ENCODE measurements at regions not wholly inside any gene's neighbourhood (a gene's known extent, or its start where the extent isn't known, plus 50 kb on each side); places are given as distances from the start of the nearest gene placed in this dataset.

DNA sequence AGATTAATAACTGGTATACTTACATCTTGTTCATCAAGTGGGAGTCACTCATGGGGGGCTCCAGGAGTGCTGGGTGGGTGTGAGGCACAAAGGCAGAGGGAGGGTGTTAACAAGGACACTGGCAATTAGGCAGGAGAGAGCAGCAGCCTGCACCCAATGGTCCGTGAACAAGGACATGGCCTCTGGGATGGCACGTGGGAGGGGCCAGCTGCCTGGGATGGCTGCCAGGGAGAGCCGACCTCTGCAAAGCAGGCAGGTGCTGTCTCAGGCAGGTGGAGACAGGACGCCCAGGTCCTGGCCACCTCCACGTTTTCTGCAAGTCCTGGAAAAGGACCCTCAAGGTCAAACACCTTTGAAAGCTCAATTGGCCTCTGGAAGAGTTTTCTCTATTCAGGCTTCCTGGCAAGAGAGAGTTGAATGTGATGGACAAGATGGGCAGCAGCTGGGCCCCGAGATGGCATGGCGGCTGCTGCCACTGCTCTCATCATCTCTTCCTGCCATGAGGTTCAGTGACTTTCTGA, 257.1 kb downstream of the BUD13 start:
- Histone ChIP-seq H3K27me3 (ENCODE audit: control insufficient read depth, insufficient read depth, low read length) (no peaks in the 10 kb centered on the region), H3K36me3 (ENCODE audit: control insufficient read depth, insufficient read depth, low read length) (no peaks in the 10 kb centered on the region), H3K4me3 (ENCODE audit: low read depth, low read length) (no peak overlapping the region), H3K4me1 (ENCODE audit: control insufficient read depth, insufficient read depth, low read length) (peaks cover 6% of the 10 kb centered on the region), H3K9ac (ENCODE audit: low read depth, low read length) (no peak overlapping the region), H3K9me3 (ENCODE audit: control insufficient read depth, insufficient read depth, low read length) (no peaks in the 10 kb centered on the region)

DNA sequence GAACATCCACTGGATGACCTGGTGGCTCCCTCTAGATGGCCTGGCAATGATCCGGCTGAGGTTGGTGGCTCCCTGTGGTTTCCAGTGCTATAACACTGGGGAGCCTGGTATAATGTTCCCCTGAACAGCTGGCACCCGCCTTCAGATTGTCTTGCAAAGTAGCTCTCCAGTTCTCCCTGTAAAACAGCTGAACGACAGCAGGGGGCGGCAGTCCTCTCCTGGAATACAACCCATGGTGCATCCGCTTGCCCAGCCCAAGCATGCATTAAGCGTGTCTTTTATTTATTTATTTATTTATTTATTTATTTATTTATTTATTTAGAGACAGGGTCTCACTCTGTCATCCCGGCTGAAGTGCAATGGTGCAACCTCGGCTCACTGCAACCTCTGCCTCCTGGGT, 258.9 kb downstream of the BUD13 start:
- Histone ChIP-seq H3K4me3 (ENCODE audit: low read depth, low read length) (no peak overlapping the region), H3K4me1 (ENCODE audit: control insufficient read depth, insufficient read depth, low read length) (peaks cover 7% of the 10 kb centered on the region), H3K9me3 (ENCODE audit: control insufficient read depth, insufficient read depth, low read length) (no peaks in the 10 kb centered on the region), H3K27me3 (ENCODE audit: control insufficient read depth, insufficient read depth, low read length) (no peaks in the 10 kb centered on the region), H3K9ac (ENCODE audit: low read depth, low read length) (no peak overlapping the region), H3K36me3 (ENCODE audit: control insufficient read depth, insufficient read depth, low read length) (no peaks in the 10 kb centered on the region)

DNA sequence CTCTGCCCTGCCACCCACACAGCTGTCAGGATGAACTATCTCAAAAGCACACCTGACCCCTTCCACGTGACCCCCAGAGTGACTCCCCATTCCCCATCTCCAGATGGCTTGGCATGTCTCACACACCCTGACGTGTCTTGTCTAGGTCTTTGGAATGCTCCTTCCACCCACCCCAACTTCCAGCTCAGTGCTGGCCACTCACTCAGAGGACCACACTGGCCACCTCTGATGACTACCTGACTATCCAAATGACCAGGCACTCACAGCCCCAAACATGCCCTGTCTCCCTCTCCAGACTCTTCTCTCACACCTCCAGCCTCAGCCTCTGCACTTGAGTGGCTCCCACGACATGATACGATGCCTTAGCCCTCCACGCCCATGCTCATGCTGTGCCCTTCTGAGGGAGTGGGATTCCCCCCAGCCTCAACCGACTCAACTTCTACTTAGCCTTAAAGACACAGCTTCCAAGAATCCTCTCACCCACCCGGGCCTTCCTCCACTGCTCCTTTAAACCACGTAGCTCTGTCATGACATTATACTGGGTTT, 259.4 kb downstream of the BUD13 start:
- Histone ChIP-seq H3K9ac (ENCODE audit: low read depth, low read length) (no peak overlapping the region), H3K36me3 (ENCODE audit: control insufficient read depth, insufficient read depth, low read length) (no peaks in the 10 kb centered on the region), H3K4me3 (ENCODE audit: low read depth, low read length) (no peak overlapping the region), H3K27me3 (ENCODE audit: control insufficient read depth, insufficient read depth, low read length) (peaks cover 2% of the 10 kb centered on the region), H3K9me3 (ENCODE audit: control insufficient read depth, insufficient read depth, low read length) (no peaks in the 10 kb centered on the region), H3K4me1 (ENCODE audit: control insufficient read depth, insufficient read depth, low read length) (peaks cover 7% of the 10 kb centered on the region)

DNA sequence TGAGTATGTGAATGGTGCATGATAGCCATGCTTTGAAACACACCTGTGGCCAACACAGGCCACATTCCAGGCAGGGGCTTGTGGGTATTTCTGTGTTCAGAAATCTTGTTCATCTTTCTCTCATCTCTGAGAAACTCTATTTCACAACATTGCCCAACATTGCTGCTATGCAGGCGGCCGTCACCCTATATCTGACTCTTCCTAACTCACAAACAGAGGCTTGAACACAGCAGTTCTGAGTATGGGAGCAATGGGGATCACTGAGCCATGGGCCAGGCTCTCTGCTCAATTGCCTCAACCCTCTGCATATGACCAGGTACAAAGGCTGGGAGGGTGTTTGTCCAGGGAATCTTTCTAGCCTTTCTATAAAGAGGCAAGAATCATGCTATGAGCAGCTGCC, 259.9 kb downstream of the BUD13 start:
- no peaks in the 10 kb centered on the region for H3K36me3 ChIP-seq (ENCODE audit: control insufficient read depth, insufficient read depth, low read length)
- H3K4me3 ChIP-seq (ENCODE audit: low read depth, low read length) = no peak overlapping the region
- H3K9ac ChIP-seq (ENCODE audit: low read depth, low read length) = no peak overlapping the region
- no peaks in the 10 kb centered on the region for H3K9me3 ChIP-seq (ENCODE audit: control insufficient read depth, insufficient read depth, low read length)
- peaks cover 7% of the 10 kb centered on the region for H3K4me1 ChIP-seq (ENCODE audit: control insufficient read depth, insufficient read depth, low read length)
- peaks cover 4% of the 10 kb centered on the region for H3K27me3 ChIP-seq (ENCODE audit: control insufficient read depth, insufficient read depth, low read length)

DNA sequence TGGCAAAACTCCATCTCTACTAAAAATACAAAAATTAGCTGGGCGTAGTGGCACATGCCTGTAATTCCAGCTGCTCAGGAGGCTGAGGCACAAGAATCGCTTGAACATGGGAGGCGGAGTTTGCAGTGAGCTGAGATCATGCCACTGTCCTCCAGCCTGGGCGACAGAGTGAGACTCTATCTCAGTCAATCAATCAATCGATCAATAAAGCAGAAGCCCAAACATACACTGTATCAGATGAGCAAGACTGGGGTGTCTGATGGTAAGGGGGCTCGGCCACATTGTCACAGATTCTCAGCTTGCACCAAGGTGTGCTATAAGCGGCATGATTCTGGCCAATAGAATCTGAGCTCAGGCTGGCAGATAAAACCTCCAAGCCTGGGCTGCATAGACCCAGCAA, 261.1 kb downstream of the BUD13 start:
- no peak overlapping the region for H3K4me3 ChIP-seq (ENCODE audit: low read depth, low read length)
- H3K27me3 ChIP-seq (ENCODE audit: control insufficient read depth, insufficient read depth, low read length) = peaks cover 4% of the 10 kb centered on the region
- H3K4me1 ChIP-seq (ENCODE audit: control insufficient read depth, insufficient read depth, low read length) = peaks cover 7% of the 10 kb centered on the region
- H3K9ac ChIP-seq (ENCODE audit: low read depth, low read length) = no peak overlapping the region
- H3K36me3 ChIP-seq (ENCODE audit: control insufficient read depth, insufficient read depth, low read length) = no peaks in the 10 kb centered on the region
- no peaks in the 10 kb centered on the region for H3K9me3 ChIP-seq (ENCODE audit: control insufficient read depth, insufficient read depth, low read length)

DNA sequence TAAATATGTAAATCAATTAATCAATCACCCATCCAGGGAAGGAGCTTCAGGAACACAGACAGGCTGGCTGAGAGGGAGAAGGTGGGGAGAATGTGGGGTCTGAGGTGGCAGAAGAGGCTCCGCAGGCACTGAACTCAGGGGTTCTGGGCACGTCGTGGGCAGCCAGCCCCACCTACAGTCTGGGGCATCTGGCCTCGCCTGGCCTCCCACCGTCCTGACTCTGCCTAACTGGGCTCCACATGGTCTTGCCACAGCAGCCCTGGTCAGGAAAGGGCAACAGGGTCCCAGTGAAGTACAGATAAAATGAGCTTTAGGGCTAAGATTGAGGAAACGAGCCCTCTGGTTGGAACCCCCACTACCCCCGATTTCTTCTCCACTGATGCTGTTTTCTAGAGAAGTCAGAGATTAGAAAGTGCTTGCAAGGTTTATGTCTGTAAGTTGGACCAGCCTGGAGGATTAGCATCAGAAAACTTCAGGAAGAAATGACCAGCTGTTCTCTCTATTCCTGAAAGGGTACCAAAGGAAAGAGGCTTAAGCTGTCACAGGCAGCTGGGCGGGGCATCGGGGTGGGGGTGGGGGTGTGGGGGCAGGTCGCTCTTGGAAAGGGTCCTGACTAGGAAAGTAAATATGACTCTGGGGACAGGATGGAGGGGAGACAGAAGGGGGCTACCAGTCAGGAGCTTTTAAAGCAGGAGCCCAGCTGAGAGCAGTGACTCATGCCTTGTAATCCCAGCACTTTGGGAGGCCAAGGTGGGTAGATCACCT, 261.7 kb downstream of the BUD13 start:
- H3K4me1 ChIP-seq (ENCODE audit: control insufficient read depth, insufficient read depth, low read length) = peaks cover 7% of the 10 kb centered on the region
- no peak overlapping the region for H3K4me3 ChIP-seq (ENCODE audit: low read depth, low read length)
- no peaks in the 10 kb centered on the region for H3K36me3 ChIP-seq (ENCODE audit: control insufficient read depth, insufficient read depth, low read length)
- no peak overlapping the region for H3K9ac ChIP-seq (ENCODE audit: low read depth, low read length)
- H3K27me3 ChIP-seq (ENCODE audit: control insufficient read depth, insufficient read depth, low read length) = peaks cover 4% of the 10 kb centered on the region
- no peaks in the 10 kb centered on the region for H3K9me3 ChIP-seq (ENCODE audit: control insufficient read depth, insufficient read depth, low read length)

DNA sequence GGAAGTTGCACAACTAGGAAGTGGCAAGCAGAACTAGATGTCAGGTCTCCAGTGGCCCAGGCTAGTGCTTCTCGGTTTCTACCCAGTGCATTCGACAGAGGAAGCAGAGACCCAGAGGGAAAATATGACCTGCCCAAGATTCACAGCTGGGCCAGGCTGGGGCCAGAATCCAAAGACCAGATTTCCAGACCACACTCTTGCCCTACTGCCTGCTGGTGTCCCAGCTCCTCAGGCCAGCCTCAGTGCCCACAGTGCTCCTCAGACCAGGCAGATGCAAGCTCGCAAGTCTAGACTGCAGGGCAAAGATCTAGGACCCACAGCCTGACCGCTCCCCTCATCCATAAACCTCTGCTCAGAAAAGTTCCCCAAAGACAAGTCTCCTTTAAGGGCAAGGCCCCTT, 262.6 kb downstream of the BUD13 start:
- no peaks in the 10 kb centered on the region for H3K36me3 ChIP-seq (ENCODE audit: control insufficient read depth, insufficient read depth, low read length)
- H3K9me3 ChIP-seq (ENCODE audit: control insufficient read depth, insufficient read depth, low read length) = no peaks in the 10 kb centered on the region
- peaks cover 4% of the 10 kb centered on the region for H3K27me3 ChIP-seq (ENCODE audit: control insufficient read depth, insufficient read depth, low read length)
- peaks cover 7% of the 10 kb centered on the region for H3K4me1 ChIP-seq (ENCODE audit: control insufficient read depth, insufficient read depth, low read length)
- H3K9ac ChIP-seq (ENCODE audit: low read depth, low read length) = no peak overlapping the region
- no peak overlapping the region for H3K4me3 ChIP-seq (ENCODE audit: low read depth, low read length)

DNA sequence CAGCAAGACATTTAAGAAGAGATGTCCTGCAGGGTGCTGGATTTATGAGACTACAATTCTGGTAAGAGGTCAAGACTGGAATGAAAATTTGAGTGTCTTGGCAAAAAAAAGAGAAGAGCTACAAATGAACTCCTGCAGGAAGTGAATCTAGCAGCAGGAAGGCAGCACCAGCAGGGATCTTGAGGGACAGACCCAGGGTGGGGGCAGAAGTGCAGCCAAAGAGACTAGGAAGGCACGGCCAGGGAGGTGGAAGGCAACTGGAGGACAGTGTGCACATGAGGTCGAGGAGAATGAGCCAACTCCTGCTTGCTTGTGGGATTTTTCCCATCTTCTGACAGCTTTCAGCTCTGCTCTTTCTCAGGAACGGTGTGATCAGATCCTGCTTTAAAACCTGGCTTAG, 263.2 kb downstream of the BUD13 start:
- Histone ChIP-seq H3K9me3 (ENCODE audit: control insufficient read depth, insufficient read depth, low read length) (no peaks in the 10 kb centered on the region), H3K9ac (ENCODE audit: low read depth, low read length) (no peak overlapping the region), H3K27me3 (ENCODE audit: control insufficient read depth, insufficient read depth, low read length) (peaks cover 4% of the 10 kb centered on the region), H3K4me3 (ENCODE audit: low read depth, low read length) (no peak overlapping the region), H3K36me3 (ENCODE audit: control insufficient read depth, insufficient read depth, low read length) (no peaks in the 10 kb centered on the region), H3K4me1 (ENCODE audit: control insufficient read depth, insufficient read depth, low read length) (peaks cover 7% of the 10 kb centered on the region)

DNA sequence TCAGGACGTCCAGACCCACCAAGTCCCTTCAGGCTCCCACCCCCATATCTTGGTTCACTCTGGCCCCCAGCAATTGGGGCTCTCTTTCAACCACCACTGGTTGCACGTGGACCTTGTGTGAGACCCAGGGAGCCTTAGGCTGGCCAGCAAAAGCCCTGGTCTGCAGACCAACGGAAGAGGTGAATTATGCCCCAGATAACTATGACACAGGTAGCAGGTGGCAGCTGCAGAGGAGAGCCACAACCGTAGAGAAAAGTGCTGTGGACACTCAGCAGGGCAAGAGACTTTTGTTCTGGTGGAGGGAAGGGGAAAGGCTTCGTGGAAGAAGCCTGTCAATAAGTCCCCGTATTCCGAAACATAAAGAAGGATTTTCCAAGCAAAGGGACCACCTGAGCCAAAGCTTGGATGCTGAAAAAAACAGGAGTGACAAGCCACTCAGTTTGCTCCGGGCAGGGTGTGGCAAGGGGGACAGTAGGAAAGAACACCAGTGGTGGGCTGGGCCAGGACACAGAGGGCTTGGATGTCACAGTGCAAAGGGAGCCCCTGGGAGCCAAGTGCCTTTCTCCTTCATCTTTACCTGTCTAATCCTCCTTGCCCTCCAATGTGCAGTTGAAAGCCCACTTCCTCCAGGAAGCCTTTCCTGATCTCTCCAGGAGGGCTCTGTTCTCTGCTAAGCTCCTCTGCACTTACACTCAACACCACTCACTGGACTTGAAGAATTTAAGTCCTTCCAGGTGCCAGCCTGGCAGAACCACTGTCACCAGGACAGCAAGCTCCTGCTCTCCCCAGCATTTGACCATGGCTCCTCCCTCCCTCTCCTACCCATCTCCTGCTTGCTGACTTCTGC, 264.7 kb downstream of the BUD13 start:
- Histone ChIP-seq H3K4me3 (ENCODE audit: low read depth, low read length) (no peak overlapping the region), H3K27me3 (ENCODE audit: control insufficient read depth, insufficient read depth, low read length) (peaks cover 14% of the 10 kb centered on the region), H3K36me3 (ENCODE audit: control insufficient read depth, insufficient read depth, low read length) (no peaks in the 10 kb centered on the region), H3K4me1 (ENCODE audit: control insufficient read depth, insufficient read depth, low read length) (peaks cover 9% of the 10 kb centered on the region), H3K9me3 (ENCODE audit: control insufficient read depth, insufficient read depth, low read length) (no peaks in the 10 kb centered on the region), H3K9ac (ENCODE audit: low read depth, low read length) (no peak overlapping the region)

DNA sequence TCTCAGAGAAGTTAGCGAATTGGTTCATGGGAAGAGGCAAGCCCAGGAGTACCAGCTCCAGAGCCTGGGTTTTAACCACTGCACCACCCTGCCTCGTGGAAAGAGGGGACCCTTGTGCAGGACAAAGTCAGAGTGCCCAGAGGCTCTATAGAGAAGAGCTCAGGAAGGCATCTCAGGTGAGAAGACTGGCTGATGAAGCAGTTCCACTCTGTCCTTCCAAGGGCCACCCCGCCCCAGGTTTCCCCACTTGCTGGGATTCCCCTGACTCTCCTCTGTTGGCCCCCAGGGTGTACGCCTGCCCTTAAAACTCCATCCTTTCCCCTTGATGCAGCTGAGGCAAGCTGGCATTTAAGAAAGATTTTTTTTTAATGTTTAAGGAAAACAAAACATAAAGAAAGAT, 265.8 kb downstream of the BUD13 start:
- H3K9me3 ChIP-seq (ENCODE audit: control insufficient read depth, insufficient read depth, low read length) = no peaks in the 10 kb centered on the region
- H3K27me3 ChIP-seq (ENCODE audit: control insufficient read depth, insufficient read depth, low read length) = peaks cover 17% of the 10 kb centered on the region
- H3K9ac ChIP-seq (ENCODE audit: low read depth, low read length) = no peak overlapping the region

DNA sequence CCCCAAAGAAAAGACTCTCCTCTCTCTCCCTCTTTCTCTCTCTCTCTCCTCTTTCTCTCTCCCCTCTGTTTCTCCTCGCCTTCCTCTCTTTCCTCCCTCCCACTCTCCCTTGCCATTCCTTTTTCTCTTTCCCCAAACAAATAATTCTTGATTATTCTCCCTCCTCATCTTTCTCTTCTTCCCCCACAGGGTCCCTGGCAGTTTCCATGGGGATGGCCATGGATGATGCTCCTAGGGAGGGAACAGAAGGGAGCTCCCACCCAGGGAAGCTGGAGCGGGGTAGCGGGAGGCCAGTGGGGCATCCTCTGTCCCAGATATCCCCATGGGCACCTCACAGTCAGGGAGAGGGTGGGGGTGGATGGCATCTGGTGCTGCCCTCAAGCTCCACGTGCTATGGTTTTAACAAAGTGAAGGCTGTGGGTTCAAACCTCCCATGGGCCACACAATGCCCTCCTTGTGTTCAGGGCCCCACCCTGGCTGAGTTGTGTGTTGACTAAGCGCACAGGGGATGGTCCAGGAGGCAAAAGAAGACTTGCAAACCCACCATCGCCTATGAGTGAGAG, 266.4 kb downstream of the BUD13 start:
- Histone ChIP-seq H3K4me3 (ENCODE audit: low read depth, low read length) (no peak overlapping the region), H3K4me1 (ENCODE audit: control insufficient read depth, insufficient read depth, low read length) (peaks cover 16% of the 10 kb centered on the region), H3K9me3 (ENCODE audit: control insufficient read depth, insufficient read depth, low read length) (no peaks in the 10 kb centered on the region), H3K9ac (ENCODE audit: low read depth, low read length) (no peak overlapping the region), H3K27me3 (ENCODE audit: control insufficient read depth, insufficient read depth, low read length) (peaks cover 17% of the 10 kb centered on the region), H3K36me3 (ENCODE audit: control insufficient read depth, insufficient read depth, low read length) (no peaks in the 10 kb centered on the region)

More for the DNA sequence above, 265.8 kb downstream of the BUD13 start:
- no peak overlapping the region for H3K4me3 ChIP-seq (ENCODE audit: low read depth, low read length)
- no peaks in the 10 kb centered on the region for H3K36me3 ChIP-seq (ENCODE audit: control insufficient read depth, insufficient read depth, low read length)
- H3K4me1 ChIP-seq (ENCODE audit: control insufficient read depth, insufficient read depth, low read length) = peaks cover 9% of the 10 kb centered on the region
